ENCODE measurements at regions not wholly inside any gene's neighbourhood (a gene's known extent, or its start where the extent isn't known, plus 50 kb on each side); places are given as distances from the start of the nearest gene placed in this dataset.

DNA sequence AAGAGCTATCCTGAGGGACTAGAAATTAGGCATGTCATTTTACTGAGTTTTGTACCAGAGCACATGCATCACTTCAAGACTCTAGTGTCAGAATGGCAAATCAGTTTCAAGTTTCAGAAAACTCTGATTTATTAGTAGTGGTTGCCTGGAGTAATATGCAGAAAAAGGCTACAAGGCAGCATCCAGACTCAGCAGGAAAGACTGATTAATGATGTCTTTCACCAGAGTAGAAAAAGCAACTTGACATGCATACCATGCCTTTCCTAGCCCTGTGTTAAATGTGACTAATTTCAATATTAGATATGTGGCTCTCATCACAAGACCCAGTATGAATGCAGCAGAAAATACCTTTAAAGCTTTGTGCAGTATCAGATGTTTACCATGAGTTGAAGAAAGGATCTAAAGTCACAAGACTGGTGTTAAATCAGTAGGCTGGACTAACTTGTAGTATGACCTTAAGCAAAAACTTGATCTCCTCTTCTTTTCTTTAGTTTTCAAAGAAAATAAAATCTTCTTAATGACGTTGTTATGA lies 1251.2 kb upstream of the C9orf72 start:
- TF ChIP-seq, protein P1, sequence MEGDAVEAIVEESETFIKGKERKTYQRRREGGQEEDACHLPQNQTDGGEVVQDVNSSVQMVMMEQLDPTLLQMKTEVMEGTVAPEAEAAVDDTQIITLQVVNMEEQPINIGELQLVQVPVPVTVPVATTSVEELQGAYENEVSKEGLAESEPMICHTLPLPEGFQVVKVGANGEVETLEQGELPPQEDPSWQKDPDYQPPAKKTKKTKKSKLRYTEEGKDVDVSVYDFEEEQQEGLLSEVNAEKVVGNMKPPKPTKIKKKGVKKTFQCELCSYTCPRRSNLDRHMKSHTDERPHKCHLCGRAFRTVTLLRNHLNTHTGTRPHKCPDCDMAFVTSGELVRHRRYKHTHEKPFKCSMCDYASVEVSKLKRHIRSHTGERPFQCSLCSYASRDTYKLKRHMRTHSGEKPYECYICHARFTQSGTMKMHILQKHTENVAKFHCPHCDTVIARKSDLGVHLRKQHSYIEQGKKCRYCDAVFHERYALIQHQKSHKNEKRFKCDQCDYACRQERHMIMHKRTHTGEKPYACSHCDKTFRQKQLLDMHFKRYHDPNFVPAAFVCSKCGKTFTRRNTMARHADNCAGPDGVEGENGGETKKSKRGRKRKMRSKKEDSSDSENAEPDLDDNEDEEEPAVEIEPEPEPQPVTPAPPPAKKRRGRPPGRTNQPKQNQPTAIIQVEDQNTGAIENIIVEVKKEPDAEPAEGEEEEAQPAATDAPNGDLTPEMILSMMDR (IDR thresholded peaks at IDR 0.05): no peak
- TF ChIP-seq POLR2A (IDR thresholded peaks at IDR 0.05): no peak
